CD14-positive monocyte (primary cell): ENCODE measurements at regions not wholly inside any gene's neighbourhood (a gene's known extent, or its start where the extent isn't known, plus 50 kb on each side); places are given as distances from the start of the nearest gene placed in this dataset.

Source experiments
- DNase-seq, 3 donors: peaks; one replicate each; pipeline ENCODE4 v3.0.0-alpha.2; 2011 to 2022
- H2AFZ ChIP-seq: 2 replicates; pipeline ENCODE4 v1.6.0; 2012; ENCODE audit warnings: mild to moderate bottlenecking, low read depth, low read length, inconsistent platforms; ENCODE audit not compliant: insufficient read depth, poor library complexity, severe bottlenecking
- H3K27ac ChIP-seq, 2 donors: 1 replicate in 1 of 2; 2 replicates in 1 of 2; pipeline ENCODE4 v1.5.1; 2012 to 2013; ENCODE audit warnings: low read length in 2 of 2, control low read depth in 1 of 2, inconsistent platforms in 1 of 2, low read depth in 1 of 2, mild to moderate bottlenecking in 1 of 2
- H3K27me3 ChIP-seq, 2 donors: one replicate each; pipeline versions ENCODE4 v1.6.0 to v1.6.1; 2011 to 2013; ENCODE audit warnings: low read length in 2 of 2; ENCODE audit not compliant: control insufficient read depth in 2 of 2, insufficient read depth in 2 of 2
- H3K36me3 ChIP-seq, 2 donors: replicated peaks in 1 of 2; 1 replicate in 1 of 2; 2 replicates in 1 of 2; pipeline versions ENCODE4 v1.5.1 to v1.6.1; 2012 to 2013; ENCODE audit warnings: low read length in 2 of 2, control low read depth in 1 of 2, inconsistent platforms in 1 of 2, mild to moderate bottlenecking in 1 of 2; ENCODE audit not compliant: insufficient read depth in 2 of 2, control insufficient read depth in 1 of 2
- H3K4me1 ChIP-seq, 2 donors: 1 replicate in 1 of 2; 2 replicates in 1 of 2; pipeline versions ENCODE4 v1.5.1 to v1.6.1; 2012 to 2013; ENCODE audit warnings: low read length in 2 of 2, control low read depth in 1 of 2, inconsistent platforms in 1 of 2, mild to moderate bottlenecking in 1 of 2, moderate library complexity in 1 of 2; ENCODE audit not compliant: insufficient read depth in 2 of 2, control insufficient read depth in 1 of 2
- H3K4me2 ChIP-seq: replicated peaks from 2 replicates; pipeline ENCODE3; 2012; ENCODE audit warnings: low read length, moderate library complexity, mild to moderate bottlenecking; ENCODE audit not compliant: poor library complexity, severe bottlenecking; ENCODE audit errors: extremely low read depth
- H3K4me3 ChIP-seq, 3 experiments: fragments of 200-600 bp in 1 of 3; sonication (generic) in 1 of 3; replicated peaks in 1 of 3; 1 replicate in 2 of 3; 2 replicates in 1 of 3; pipeline ENCODE4 v1.5.1; 2011 to 2013; ENCODE audit warnings: low read length in 3 of 3, mild to moderate bottlenecking in 3 of 3, control low read depth in 2 of 3, low read depth in 2 of 3, inconsistent platforms in 1 of 3, moderate library complexity in 1 of 3
- H3K79me2 ChIP-seq: 2 replicates; pipeline ENCODE4 v1.6.0; 2012; ENCODE audit warnings: mild to moderate bottlenecking, control low read depth, inconsistent platforms, low read length, moderate library complexity; ENCODE audit not compliant: insufficient read depth
- H3K9ac ChIP-seq: 2 replicates; pipeline ENCODE4 v1.6.0; 2017; ENCODE audit warnings: low read length, mild to moderate bottlenecking; ENCODE audit not compliant: insufficient read depth, poor library complexity, severe bottlenecking
- H3K9me3 ChIP-seq, 2 donors: replicated peaks in 1 of 2; 1 replicate in 1 of 2; 2 replicates in 1 of 2; pipeline versions ENCODE4 v1.5.1 to v1.6.1; 2012 to 2013; ENCODE audit warnings: low read length in 2 of 2, control low read depth in 1 of 2; ENCODE audit not compliant: control insufficient read depth in 1 of 2, insufficient read depth in 1 of 2
- H4K20me1 ChIP-seq: 2 replicates; pipeline ENCODE4 v1.6.0; 2012; ENCODE audit warnings: mild to moderate bottlenecking, low read length, control low read depth, moderate library complexity; ENCODE audit not compliant: insufficient read depth
- H3K27ac Mint-ChIP-seq, 7 donors: one replicate each; pipeline ENCODE4 v1.8.0; 2020; ENCODE audit warnings: mild to moderate bottlenecking in 7 of 7, mixed read lengths in 7 of 7, moderate library complexity in 6 of 7, inconsistent platforms in 2 of 7
- H3K27me3 Mint-ChIP-seq, 3 donors: one replicate each; pipeline ENCODE4 v1.8.0; 2021 to 2022; ENCODE audit warnings: low read depth in 3 of 3, mild to moderate bottlenecking in 3 of 3, mixed read lengths in 3 of 3, moderate library complexity in 3 of 3, inconsistent platforms in 1 of 3
- H3K36me3 Mint-ChIP-seq, 2 donors: one replicate each; pipeline ENCODE4 v1.8.0; 2020; ENCODE audit warnings: mixed read lengths in 2 of 2, inconsistent platforms in 1 of 2, mild to moderate bottlenecking in 1 of 2
- H3K4me1 Mint-ChIP-seq: one replicate; pipeline ENCODE4 v1.8.0; 2020; ENCODE audit warnings: mild to moderate bottlenecking, mixed read lengths
- H3K4me3 Mint-ChIP-seq, 2 donors: one replicate each; pipeline ENCODE4 v1.8.0; 2020; ENCODE audit warnings: mild to moderate bottlenecking in 2 of 2, mixed read lengths in 2 of 2, moderate library complexity in 1 of 2
- H3K9me3 Mint-ChIP-seq, 7 donors: one replicate each; pipeline ENCODE4 v1.8.0; 2020 to 2022; ENCODE audit warnings: mixed read lengths in 7 of 7, mild to moderate bottlenecking in 6 of 7, moderate library complexity in 6 of 7, inconsistent platforms in 2 of 7
- WGBS: methylation state at CpG from one replicate; pipeline ENCODE4 v1.1.5; 2013; ENCODE audit warnings: missing lambda C conversion rate; ENCODE audit not compliant: insufficient coverage; 5-methylcytosine and 5-hydroxymethylcytosine counted together
- intact Hi-C, 2 donors: fragments of 100-400 bp; cut with micrococcal nuclease; formaldehyde crosslinking; loops; one replicate each; pipeline versions ENCODE4 v1.15.0 to v1.15.1; 2023
- TF ChIP-seq, protein P1 (sequence below): fragments of 200-600 bp; IDR thresholded peaks from one replicate; pipeline ENCODE4 v1.8.0; 2022; ENCODE audit warnings: antibody characterized with exemption, mild to moderate bottlenecking

GRCh38 chr14:31945074-31945613 lies 132.0 kb upstream of the ARHGAP5 start:
- 100% methylated on average over 2 of the region's 3 CpGs for WGBS
- no peaks in the 10 kb centered on the region for H3K36me3 ChIP-seq
- H3K79me2 ChIP-seq: no peaks in the 10 kb centered on the region
- intact Hi-C loops: no loop called here
- no peak overlapping the region for H3K4me3 ChIP-seq
- H3K4me1 Mint-ChIP-seq: no peaks in the 10 kb centered on the region
- no peak overlapping the region for H3K27ac ChIP-seq
- H3K4me2 ChIP-seq: no peak overlapping the region
- H3K4me3 Mint-ChIP-seq: no peak overlapping the region
- no peak overlapping the region for H3K27ac Mint-ChIP-seq
- peaks cover 0 to 6% (median 0%) of the 10 kb centered on the region in 3 donors for H3K27me3 Mint-ChIP-seq
- H3K9me3 Mint-ChIP-seq: no peaks in the 10 kb centered on the region
- no peak overlapping the region for H3K9ac ChIP-seq
- no peaks in the 10 kb centered on the region for H3K4me1 ChIP-seq
- no peaks in the 10 kb centered on the region for H3K36me3 Mint-ChIP-seq
- no peak for DNase-seq
- H3K9me3 ChIP-seq: no peaks in the 10 kb centered on the region
- no peaks in the 10 kb centered on the region for H4K20me1 ChIP-seq
- TF ChIP-seq, protein P1, sequence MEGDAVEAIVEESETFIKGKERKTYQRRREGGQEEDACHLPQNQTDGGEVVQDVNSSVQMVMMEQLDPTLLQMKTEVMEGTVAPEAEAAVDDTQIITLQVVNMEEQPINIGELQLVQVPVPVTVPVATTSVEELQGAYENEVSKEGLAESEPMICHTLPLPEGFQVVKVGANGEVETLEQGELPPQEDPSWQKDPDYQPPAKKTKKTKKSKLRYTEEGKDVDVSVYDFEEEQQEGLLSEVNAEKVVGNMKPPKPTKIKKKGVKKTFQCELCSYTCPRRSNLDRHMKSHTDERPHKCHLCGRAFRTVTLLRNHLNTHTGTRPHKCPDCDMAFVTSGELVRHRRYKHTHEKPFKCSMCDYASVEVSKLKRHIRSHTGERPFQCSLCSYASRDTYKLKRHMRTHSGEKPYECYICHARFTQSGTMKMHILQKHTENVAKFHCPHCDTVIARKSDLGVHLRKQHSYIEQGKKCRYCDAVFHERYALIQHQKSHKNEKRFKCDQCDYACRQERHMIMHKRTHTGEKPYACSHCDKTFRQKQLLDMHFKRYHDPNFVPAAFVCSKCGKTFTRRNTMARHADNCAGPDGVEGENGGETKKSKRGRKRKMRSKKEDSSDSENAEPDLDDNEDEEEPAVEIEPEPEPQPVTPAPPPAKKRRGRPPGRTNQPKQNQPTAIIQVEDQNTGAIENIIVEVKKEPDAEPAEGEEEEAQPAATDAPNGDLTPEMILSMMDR: no peak
- no peaks in the 10 kb centered on the region for H3K27me3 ChIP-seq
- no peak overlapping the region for H2AFZ ChIP-seq

DNA sequence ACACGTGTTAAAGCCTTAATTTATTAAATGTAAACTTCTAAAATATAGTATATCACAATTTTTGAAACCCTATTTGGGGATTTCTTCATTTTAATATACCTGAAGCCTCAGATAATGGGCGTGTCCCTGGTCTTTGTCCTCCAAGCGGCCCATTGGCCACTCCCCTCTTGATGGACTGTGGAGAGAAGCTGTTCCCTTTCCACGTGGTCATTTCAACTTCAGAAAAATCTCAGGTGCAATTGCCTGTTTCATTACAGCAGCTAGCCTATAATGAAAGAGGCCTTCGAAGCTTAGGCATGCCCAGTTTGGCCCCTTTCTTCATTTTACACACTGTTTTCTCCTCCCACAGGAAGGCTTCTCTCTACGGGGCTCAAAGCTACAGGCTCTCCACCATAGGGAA lies 131.4 kb upstream of the ARHGAP5 start:
- Histone ChIP-seq H3K4me3 (no peak overlapping the region), H4K20me1 (no peaks in the 10 kb centered on the region), H3K4me1 (no peaks in the 10 kb centered on the region), H3K4me2 (no peak overlapping the region), H3K79me2 (no peaks in the 10 kb centered on the region), H2AFZ (no peak overlapping the region), H3K27ac (no peak overlapping the region), H3K27me3 (no peaks in the 10 kb centered on the region), H3K9me3 (no peaks in the 10 kb centered on the region), H3K36me3 (no peaks in the 10 kb centered on the region), H3K9ac (no peak overlapping the region)
- Mint-ChIP-seq H3K4me1 (no peaks in the 10 kb centered on the region), H3K27ac (no peak overlapping the region), H3K27me3 (peaks cover 0 to 6% (median 0%) of the 10 kb centered on the region in 3 donors), H3K4me3 (no peak overlapping the region), H3K9me3 (no peaks in the 10 kb centered on the region), H3K36me3 (no peaks in the 10 kb centered on the region)
- WGBS: 82% methylated on average over 4 of the region's 6 CpGs
- intact Hi-C loops: no loop called here
- no peak for DNase-seq
- TF ChIP-seq, protein P1: no peak
